ENCODE measurements at regions not wholly inside any gene's neighbourhood (a gene's known extent, or its start where the extent isn't known, plus 50 kb on each side); places are given as distances from the start of the nearest gene placed in this dataset.
A peak's percentile ranks its signal among the peaks of the same experiment; 100 is the strongest.

GRCh38 chr9:12933957-12934356 lies 159.1 kb downstream of the LURAP1L start:
- DNase-seq (ENCODE audit: low read depth), result no peak

GRCh38 chr9:12934545-12935272 lies 159.9 kb downstream of the LURAP1L start:
- no peak for DNase-seq (ENCODE audit: low read depth)

GRCh38 chr9:12935714-12936113 lies 160.9 kb downstream of the LURAP1L start:
- DNase-seq (ENCODE audit: low read depth), result no peak

- DNase-seq (ENCODE audit: low read depth), result no peak
These were observed 179.6 kb downstream of the LURAP1L start for GRCh38 chr9:12954441-12954840.

- no peak for DNase-seq (ENCODE audit: low read depth)
These were observed 180.8 kb downstream of the LURAP1L start for GRCh38 chr9:12955510-12956163.

- DNase-seq (ENCODE audit: low read depth), result no peak
These were observed 181.4 kb downstream of the LURAP1L start for GRCh38 chr9:12956261-12956660.

- DNase-seq (ENCODE audit: low read depth), result no peak
These were observed 182.0 kb downstream of the LURAP1L start for GRCh38 chr9:12956805-12957204.

GRCh38 chr9:12958279-12958678 lies 183.5 kb downstream of the LURAP1L start:
- no peak for DNase-seq (ENCODE audit: low read depth)

- no peak for DNase-seq (ENCODE audit: low read depth)
These were observed 183.9 kb downstream of the LURAP1L start for GRCh38 chr9:12958708-12959107.

GRCh38 chr9:12961276-12961809 lies 186.5 kb downstream of the LURAP1L start:
- DNase-seq (ENCODE audit: low read depth), result no peak

- no peak for DNase-seq (ENCODE audit: low read depth)
These were observed 188.7 kb downstream of the LURAP1L start for GRCh38 chr9:12963537-12963936.

GRCh38 chr9:12964271-12964670 lies 189.5 kb downstream of the LURAP1L start:
- DNase-seq (ENCODE audit: low read depth), result no peak

GRCh38 chr9:12965303-12965702 lies 190.5 kb downstream of the LURAP1L start:
- DNase-seq (ENCODE audit: low read depth), result no peak

- DNase-seq (ENCODE audit: low read depth), result no peak
These were observed 193.3 kb downstream of the LURAP1L start for GRCh38 chr9:12968093-12968492.

GRCh38 chr9:12972608-12973589 lies 198.1 kb downstream of the LURAP1L start:
- no peak for DNase-seq (ENCODE audit: low read depth)

- DNase-seq (ENCODE audit: low read depth), result no peak
These were observed 198.9 kb downstream of the LURAP1L start for GRCh38 chr9:12973710-12974109.

GRCh38 chr9:12974671-12975070 lies 199.9 kb downstream of the LURAP1L start:
- DNase-seq (ENCODE audit: low read depth), result no peak

- no peak for DNase-seq (ENCODE audit: low read depth)
These were observed 200.7 kb downstream of the LURAP1L start for GRCh38 chr9:12975496-12975895.

- DNase-seq (ENCODE audit: low read depth), result peak; percentile 24
These were observed 205.4 kb downstream of the LURAP1L start for GRCh38 chr9:12980085-12980851.

GRCh38 chr9:12988258-12988657 lies 213.4 kb downstream of the LURAP1L start:
- no peak for DNase-seq (ENCODE audit: low read depth)

GRCh38 chr9:12989669-12990068 lies 214.8 kb downstream of the LURAP1L start:
- DNase-seq (ENCODE audit: low read depth), result no peak
